ENCODE measurements at regions not wholly inside any gene's neighbourhood (a gene's known extent, or its start where the extent isn't known, plus 50 kb on each side); places are given as distances from the start of the nearest gene placed in this dataset.
"Not testable (repeated sequence)": the region's sequence is repeated elsewhere in the genome, so short reads cannot be mapped to it uniquely, and the experiment has no call there.

DNA sequence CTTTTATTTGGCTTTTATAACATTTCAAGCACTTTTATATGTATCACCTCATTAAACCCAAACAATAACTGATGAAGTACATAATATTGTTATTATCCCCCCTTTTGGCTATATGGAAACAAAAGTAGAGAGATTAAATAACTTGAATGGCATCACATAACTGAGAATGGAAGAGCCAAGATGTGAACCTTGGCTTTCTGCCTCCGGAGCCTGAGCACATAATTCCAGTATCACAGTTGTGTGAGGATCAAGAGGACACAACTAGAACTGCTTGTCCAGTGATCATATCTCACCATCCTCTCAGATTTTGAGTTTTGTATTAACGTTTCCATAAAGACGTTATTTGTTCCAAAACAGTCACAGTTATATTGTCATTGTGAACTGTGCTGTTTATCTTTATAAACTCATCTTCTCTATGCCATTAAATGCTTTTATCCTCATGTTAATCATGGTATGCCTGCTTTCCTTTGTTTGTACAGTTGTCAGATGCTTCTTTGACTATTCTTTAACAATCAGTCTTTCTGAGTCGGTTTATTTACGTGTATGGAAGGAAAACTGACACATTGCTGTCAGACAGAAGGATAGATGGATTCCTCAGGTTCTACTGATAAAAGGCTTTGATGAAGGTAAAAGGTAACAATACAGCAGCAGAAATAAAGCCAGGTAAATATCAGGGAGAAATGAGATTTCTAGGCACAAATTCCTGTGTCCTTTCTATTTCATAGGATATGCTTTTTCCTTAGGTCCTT lies 92.0 kb upstream of the FAM13C start:
- no peak for DNase-seq

GRCh38 chr10:59448616-59449015 lies 86.3 kb upstream of the FAM13C start:
- DNase-seq = no peak

- DNase-seq = no peak
Measured at GRCh38 chr10:59435707-59436106, 73.4 kb upstream of the FAM13C start.

GRCh38 chr10:59434463-59435321 lies 72.3 kb upstream of the FAM13C start:
- DNase-seq = no peak

- DNase-seq = no peak
Measured at GRCh38 chr10:59433720-59434428, 71.5 kb upstream of the FAM13C start.

DNA sequence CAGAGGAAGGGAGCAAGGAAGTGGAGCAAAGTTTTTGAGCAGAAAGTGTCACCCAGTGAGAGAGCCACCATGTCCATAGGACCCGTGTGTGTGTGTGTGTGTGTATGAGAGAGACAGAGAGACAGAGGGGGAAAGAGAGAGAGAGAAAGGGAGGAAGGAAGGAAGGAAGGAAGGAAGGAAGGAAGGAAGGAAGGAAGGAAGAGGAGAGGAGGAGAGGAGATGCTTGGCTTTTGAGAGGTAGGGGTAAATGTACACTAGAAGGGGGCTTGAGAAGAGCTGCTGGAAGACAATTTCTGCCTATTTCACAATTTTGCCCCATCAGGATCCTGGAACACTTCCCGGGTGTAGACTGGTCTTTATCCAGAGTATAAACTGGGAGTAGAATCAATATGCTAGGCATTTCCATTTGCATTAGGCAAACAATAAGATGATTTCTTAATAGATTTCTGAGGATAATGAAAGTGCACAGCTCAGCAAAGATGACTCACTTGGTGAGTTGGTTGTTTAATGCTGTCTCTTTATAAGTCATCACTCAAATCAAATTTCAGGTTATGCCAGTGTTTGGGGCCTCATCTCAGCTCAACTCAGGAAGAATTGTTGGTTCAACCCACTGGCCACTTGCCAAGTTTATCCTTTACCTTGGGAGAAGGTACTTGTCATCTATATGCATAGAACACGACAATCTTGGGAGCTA lies 70.0 kb upstream of the FAM13C start:
- no peak for DNase-seq

- DNase-seq = not testable (repeated sequence)
Measured at GRCh38 chr10:59413795-59414194, 51.4 kb upstream of the FAM13C start.
